GM13976 (cell line): ENCODE measurements at regions not wholly inside any gene's neighbourhood (a gene's known extent, or its start where the extent isn't known, plus 50 kb on each side); places are given as distances from the start of the nearest gene placed in this dataset.
"Not testable (repeated sequence)": the region's sequence is repeated elsewhere in the genome, so short reads cannot be mapped to it uniquely, and the experiment has no call there.

Experiments used
- DNase-seq: peaks from one replicate; pipeline ENCODE4 v3.0.0; 2012; ENCODE audit warnings: low spot score
- in situ Hi-C: fragments of 300-500 bp; cut with MboI; formaldehyde crosslinking; loops from one replicate; pipeline ENCODE4 v1.12.0; 2022; ENCODE audit warnings: low sequenced_read_pairs, mixed read lengths, inconsistent platforms; ENCODE audit not compliant: unreplicated experiment
- TF ChIP-seq, protein P1 (sequence below): IDR thresholded peaks from 2 replicates; pipeline ENCODE4 v1.5.1; 2012; ENCODE audit warnings: borderline replicate concordance, mild to moderate bottlenecking; ENCODE audit not compliant: insufficient read depth; ENCODE audit errors: extremely low read depth, missing control alignments, control extremely low read depth

GRCh38 chr9:96152550-96152949 lies 149.4 kb downstream of the HSD17B3 start:
- DNase-seq: no peak

DNA sequence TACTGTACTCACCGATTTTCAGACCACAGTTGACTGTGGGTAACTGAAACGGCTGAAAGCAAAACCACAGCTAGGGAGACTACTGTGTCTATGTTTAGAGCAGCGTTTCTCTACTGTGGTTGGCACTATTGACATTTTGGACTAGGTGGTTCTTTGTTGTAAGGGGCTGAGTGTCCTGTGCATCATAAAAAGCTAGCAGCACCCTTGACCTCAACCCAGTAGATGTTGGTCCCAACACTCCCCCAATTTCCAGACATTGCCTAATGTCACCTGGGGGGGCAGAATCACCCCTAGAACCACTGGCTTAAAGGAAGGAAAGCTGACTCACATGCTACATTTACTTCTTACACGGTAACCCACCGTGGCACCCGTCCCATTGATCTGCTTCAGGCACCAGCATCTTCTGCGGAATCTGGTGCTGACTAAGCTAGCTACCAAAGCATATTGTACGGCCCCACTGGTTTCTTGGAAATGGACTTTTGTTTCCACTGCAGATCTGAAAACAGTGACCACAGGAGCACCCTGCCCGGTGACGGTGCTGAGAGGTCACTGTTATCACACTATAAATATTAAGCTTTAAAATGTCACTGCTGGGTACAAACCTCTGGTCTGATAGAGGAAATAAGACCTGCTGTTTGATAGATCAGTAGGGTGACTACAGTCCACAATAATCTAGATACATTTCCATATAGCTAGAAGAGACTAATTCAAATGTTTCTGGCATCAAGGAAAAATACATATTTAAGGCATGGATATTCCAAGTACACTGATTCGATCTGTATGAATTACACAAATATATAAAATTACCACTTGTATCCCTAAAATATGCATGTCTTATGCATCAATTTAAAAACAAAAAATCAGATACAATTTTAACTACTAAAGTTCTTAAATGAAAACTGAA lies 151.4 kb downstream of the HSD17B3 start:
- in situ Hi-C loops: no loop called here
- TF ChIP-seq, protein P1, sequence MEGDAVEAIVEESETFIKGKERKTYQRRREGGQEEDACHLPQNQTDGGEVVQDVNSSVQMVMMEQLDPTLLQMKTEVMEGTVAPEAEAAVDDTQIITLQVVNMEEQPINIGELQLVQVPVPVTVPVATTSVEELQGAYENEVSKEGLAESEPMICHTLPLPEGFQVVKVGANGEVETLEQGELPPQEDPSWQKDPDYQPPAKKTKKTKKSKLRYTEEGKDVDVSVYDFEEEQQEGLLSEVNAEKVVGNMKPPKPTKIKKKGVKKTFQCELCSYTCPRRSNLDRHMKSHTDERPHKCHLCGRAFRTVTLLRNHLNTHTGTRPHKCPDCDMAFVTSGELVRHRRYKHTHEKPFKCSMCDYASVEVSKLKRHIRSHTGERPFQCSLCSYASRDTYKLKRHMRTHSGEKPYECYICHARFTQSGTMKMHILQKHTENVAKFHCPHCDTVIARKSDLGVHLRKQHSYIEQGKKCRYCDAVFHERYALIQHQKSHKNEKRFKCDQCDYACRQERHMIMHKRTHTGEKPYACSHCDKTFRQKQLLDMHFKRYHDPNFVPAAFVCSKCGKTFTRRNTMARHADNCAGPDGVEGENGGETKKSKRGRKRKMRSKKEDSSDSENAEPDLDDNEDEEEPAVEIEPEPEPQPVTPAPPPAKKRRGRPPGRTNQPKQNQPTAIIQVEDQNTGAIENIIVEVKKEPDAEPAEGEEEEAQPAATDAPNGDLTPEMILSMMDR: no peak
- no peak for DNase-seq

More at GRCh38 chr9:96152550-96152949, 149.4 kb downstream of the HSD17B3 start:
- in situ Hi-C loops: no loop called here
- TF ChIP-seq, protein P1: no peak

- TF ChIP-seq, protein P1: no peak
- in situ Hi-C loops: no loop called here
- DNase-seq: no peak
These were observed 152.3 kb downstream of the HSD17B3 start for GRCh38 chr9:96149533-96150280.

- in situ Hi-C loops: no loop called here
- TF ChIP-seq, protein P1: no peak
- DNase-seq: no peak
These were observed 153.1 kb downstream of the HSD17B3 start for GRCh38 chr9:96148634-96149532.

- in situ Hi-C loops, DNase-seq: not testable (repeated sequence)
These were observed 154.9 kb downstream of the HSD17B3 start for GRCh38 chr9:96147029-96147428.

DNA sequence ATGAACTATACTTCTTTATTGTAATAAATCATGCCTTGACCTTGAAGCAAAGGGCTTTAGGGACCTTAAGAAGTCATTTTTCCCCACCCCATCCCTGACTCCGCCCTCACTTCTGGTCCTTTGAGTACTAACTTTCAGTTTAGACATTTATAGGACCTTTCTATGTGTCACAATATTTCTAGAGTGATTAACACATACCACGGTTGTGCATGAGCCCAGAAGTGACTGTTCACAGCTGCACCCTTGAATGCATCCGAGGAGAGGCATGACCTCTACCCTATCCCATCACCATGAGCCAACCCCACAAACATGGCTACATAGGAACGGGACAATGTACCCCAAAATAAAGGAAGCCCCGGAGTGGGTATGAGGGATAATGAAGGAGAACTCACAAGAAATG lies 160.3 kb downstream of the HSD17B3 start:
- in situ Hi-C loops: no loop called here
- no peak for DNase-seq
- TF ChIP-seq, protein P1: no peak
